K562 (cell line): ENCODE measurements at regions not wholly inside any gene's neighbourhood (a gene's known extent, or its start where the extent isn't known, plus 50 kb on each side); places are given as distances from the start of the nearest gene placed in this dataset.

Source experiments
- AFF4 ChIP-seq: sonication (generic); formaldehyde crosslinking; IDR thresholded peaks from 2 replicates; pipeline ENCODE4 v1.8.0; 2023; ENCODE audit warnings: mild to moderate bottlenecking, missing genetic modification reagents
- CTCF ChIP-seq, 3 experiments: IDR thresholded peaks in 2 of 3; conservative IDR thresholded peaks in 1 of 3; 2 replicates each; pipeline ENCODE4 v1.5.1; 2011 to 2012; ENCODE audit warnings: low read length in 3 of 3, mild to moderate bottlenecking in 3 of 3, control low read depth in 2 of 3, improper control_type of control experiment in 1 of 3, inconsistent platforms in 1 of 3, low read depth in 1 of 3, mixed read lengths in 1 of 3, moderate library complexity in 1 of 3; ENCODE audit not compliant: insufficient read depth in 2 of 3
- FOXP1 ChIP-seq: sonication (generic); formaldehyde crosslinking; IDR thresholded peaks from 2 replicates; pipeline ENCODE4 v1.8.0; 2022; ENCODE audit warnings: mild to moderate bottlenecking, missing genetic modification reagents
- SP2 ChIP-seq: IDR thresholded peaks from 2 replicates; pipeline ENCODE4 v1.6.1; 2011; ENCODE audit warnings: mild to moderate bottlenecking, low read depth, low read length, moderate library complexity; ENCODE audit not compliant: poor library complexity, severe bottlenecking; ENCODE audit errors: extremely low read depth
- TAF1 ChIP-seq: IDR thresholded peaks from 2 replicates; pipeline ENCODE4 v1.6.1; 2011; ENCODE audit warnings: mild to moderate bottlenecking, low read length, moderate library complexity; ENCODE audit not compliant: insufficient read depth, control insufficient read depth, severe bottlenecking; ENCODE audit errors: extremely low read depth

- TF ChIP-seq SP2 (no peak), FOXP1 (CRISPR knock-in tag) (no peak), CTCF (IDR thresholded peaks at IDR 0.05 in 2 of 3, conservative IDR thresholded peaks at IDR 0.05 in 1 of 3; ENCODE audit: insufficient read depth in 2 of 3, low read depth in 1 of 3, low read length in 3 of 3) (no peak), AFF4 (no peak), TAF1 (no peak)
Measured at GRCh38 chr20:48008850-48009515, 223.7 kb upstream of the SULF2 start.
